Hematopoietic multipotent progenitor cell (in vitro differentiated cells): ENCODE measurements at regions not wholly inside any gene's neighbourhood (a gene's known extent, or its start where the extent isn't known, plus 50 kb on each side); places are given as distances from the start of the nearest gene placed in this dataset.

ENCODE experiments used
- DNase-seq, 3 donors: peaks; one replicate each; pipeline ENCODE4 v3.0.0-alpha.2; 2011 to 2015; ENCODE audit warnings: low read depth in 2 of 3, low spot score in 2 of 3

GRCh38 chr13:85249151-85249550, 550.1 kb downstream of the SLITRK6 start:
- no peak for DNase-seq

- no peak for DNase-seq
Observed at GRCh38 chr13:85247780-85248179, 551.4 kb downstream of the SLITRK6 start.

- no peak for DNase-seq
Observed at GRCh38 chr13:85243831-85244230, 555.4 kb downstream of the SLITRK6 start.

- DNase-seq: no peak
Observed at GRCh38 chr13:85241060-85241459, 558.2 kb downstream of the SLITRK6 start.

- DNase-seq: no peak
Observed at GRCh38 chr13:85236413-85236812, 562.8 kb downstream of the SLITRK6 start.

- no peak for DNase-seq
Observed at GRCh38 chr13:85230691-85231093, 568.5 kb downstream of the SLITRK6 start.

- DNase-seq: no peak
Observed at GRCh38 chr13:85228692-85229091, 570.5 kb downstream of the SLITRK6 start.

GRCh38 chr13:85223883-85224656, 575.1 kb downstream of the SLITRK6 start:
- no peak for DNase-seq

GRCh38 chr13:85216576-85216975, 582.6 kb downstream of the SLITRK6 start:
- no peak for DNase-seq

- no peak for DNase-seq
Observed at GRCh38 chr13:85212692-85213091, 586.5 kb downstream of the SLITRK6 start.

- no peak for DNase-seq
Observed at GRCh38 chr13:85204668-85205344, 594.4 kb downstream of the SLITRK6 start.

GRCh38 chr13:85197431-85197830, 601.8 kb downstream of the SLITRK6 start:
- no peak for DNase-seq

- DNase-seq: no peak
Observed at GRCh38 chr13:85194482-85194881, 604.7 kb downstream of the SLITRK6 start.

GRCh38 chr13:85191996-85192718, 607.1 kb downstream of the SLITRK6 start:
- no peak for DNase-seq

GRCh38 chr13:85186356-85187045, 612.7 kb downstream of the SLITRK6 start:
- DNase-seq: no peak

GRCh38 chr13:85174291-85174690, 624.9 kb downstream of the SLITRK6 start:
- no peak for DNase-seq

- DNase-seq: no peak
Observed at GRCh38 chr13:85170372-85170771, 628.8 kb downstream of the SLITRK6 start.

- DNase-seq: no peak
Observed at GRCh38 chr13:85166891-85167290, 632.3 kb downstream of the SLITRK6 start.

GRCh38 chr13:85163063-85163462, 636.2 kb downstream of the SLITRK6 start:
- DNase-seq: no peak

- DNase-seq: no peak
Observed at GRCh38 chr13:85148009-85148408, 651.2 kb downstream of the SLITRK6 start.

GRCh38 chr13:85142351-85142927, 656.8 kb downstream of the SLITRK6 start:
- DNase-seq: no peak
